ENCODE measurements at regions not wholly inside any gene's neighbourhood (a gene's known extent, or its start where the extent isn't known, plus 50 kb on each side); places are given as distances from the start of the nearest gene placed in this dataset.

- no peak for DNase-seq (ENCODE audit: low read depth, low spot score)
Observed at GRCh38 chr17:27391427-27391826, 64.8 kb upstream of the KSR1 start.

GRCh38 chr17:27396045-27396444 is 60.2 kb upstream of the KSR1 start:
- no peak for DNase-seq (ENCODE audit: low read depth, low spot score)

GRCh38 chr17:27396941-27397340 is 59.3 kb upstream of the KSR1 start:
- DNase-seq (ENCODE audit: low read depth, low spot score) = no peak

GRCh38 chr17:27398691-27399090 is 57.6 kb upstream of the KSR1 start:
- no peak for DNase-seq (ENCODE audit: low read depth, low spot score)

- DNase-seq (ENCODE audit: low read depth, low spot score) = no peak
Observed at GRCh38 chr17:27400991-27401390, 55.3 kb upstream of the KSR1 start.

GRCh38 chr17:27402943-27403342 is 53.3 kb upstream of the KSR1 start:
- DNase-seq (ENCODE audit: low read depth, low spot score) = no peak

- no peak for DNase-seq (ENCODE audit: low read depth, low spot score)
Observed at GRCh38 chr17:27403480-27404005, 52.7 kb upstream of the KSR1 start.

GRCh38 chr17:27404676-27405075 is 51.6 kb upstream of the KSR1 start:
- DNase-seq (ENCODE audit: low read depth, low spot score) = no peak

Data from activated CD4-positive, CD25-positive, alpha-beta regulatory T cell treated with anti-CD3 and anti-CD28 coated beads, Interleukin-2, amount 50 U/mL, for 16 hours (primary cell).